NCI-H526 treated with DMSO at 0.1 percent for 48 hours (cell line): ENCODE measurements at regions not wholly inside any gene's neighbourhood (a gene's known extent, or its start where the extent isn't known, plus 50 kb on each side); places are given as distances from the start of the nearest gene placed in this dataset.
"Not testable (repeated sequence)": the region's sequence is repeated elsewhere in the genome, so short reads cannot be mapped to it uniquely, and the experiment has no call there.

ENCODE experiments used
- DNase-seq: peaks from one replicate; lab custom pipeline; 2025; lab: John Stamatoyannopoulos, UW

GRCh38 chr2:84288293-84288692, 170.8 kb downstream of the SUCLG1 start:
- DNase-seq: no peak

DNA sequence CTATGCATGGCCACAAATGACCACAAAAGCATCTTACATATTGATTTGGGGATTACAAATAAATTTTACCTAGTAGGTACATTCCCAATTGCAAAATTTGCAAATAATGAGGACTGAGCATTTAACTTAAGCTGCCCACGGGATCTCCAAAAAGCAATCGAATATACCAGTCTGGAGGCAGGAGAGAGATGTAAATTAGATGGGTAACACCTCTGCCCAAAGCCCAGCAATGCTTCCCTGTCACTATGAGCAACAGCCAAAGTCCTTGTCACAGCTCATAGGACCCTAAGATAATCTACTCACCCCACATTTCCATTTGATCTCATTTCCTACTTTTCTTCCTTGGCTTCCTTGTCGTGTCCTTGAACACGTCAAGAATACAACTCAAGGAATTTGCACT, 172.2 kb downstream of the SUCLG1 start:
- DNase-seq: no peak

GRCh38 chr2:84285056-84285747, 173.9 kb downstream of the SUCLG1 start:
- DNase-seq: no peak

DNA sequence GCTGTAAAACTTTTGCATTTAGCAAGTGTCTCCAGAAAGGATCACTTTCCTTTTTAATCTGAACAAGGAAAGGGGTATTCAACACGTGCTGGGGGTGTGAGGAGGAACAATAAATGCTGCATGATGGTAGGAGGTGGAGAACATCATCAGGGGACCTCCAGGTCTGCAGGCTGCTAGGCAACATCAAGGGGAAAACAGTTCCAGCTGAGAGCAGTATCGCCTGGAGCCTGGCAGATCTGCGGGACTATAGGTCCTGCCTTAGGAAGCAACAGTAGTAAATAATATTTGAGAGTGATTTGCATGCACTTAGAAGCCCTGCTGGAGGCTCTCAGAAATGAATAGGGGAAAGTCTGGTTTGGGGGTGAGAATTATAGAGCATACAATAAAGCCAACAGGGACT, 175.6 kb downstream of the SUCLG1 start:
- DNase-seq: no peak

- DNase-seq: no peak
Measured at GRCh38 chr2:84281510-84281909, 177.6 kb downstream of the SUCLG1 start.

DNA sequence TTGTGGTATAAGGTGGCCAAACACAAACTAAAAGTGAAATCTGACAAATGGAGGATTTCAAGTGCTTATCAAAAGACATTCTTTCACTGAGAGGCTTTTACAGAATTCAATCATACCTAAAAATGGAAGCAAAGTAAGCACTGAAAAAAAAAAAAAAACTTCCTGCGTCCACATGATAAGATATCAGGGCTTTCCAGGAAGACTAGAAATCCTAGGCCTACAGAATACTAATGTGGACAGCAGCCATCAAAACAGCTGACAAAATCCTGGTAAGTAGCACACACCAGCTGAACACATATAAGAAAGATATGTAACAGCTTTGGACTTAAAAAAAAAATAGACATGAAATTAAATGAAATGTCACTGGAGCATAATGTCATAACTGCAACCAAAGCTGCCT, 178.2 kb downstream of the SUCLG1 start:
- no peak for DNase-seq

- no peak for DNase-seq
Measured at GRCh38 chr2:84278386-84278785, 180.7 kb downstream of the SUCLG1 start.

- DNase-seq: no peak
Measured at GRCh38 chr2:84276590-84277255, 182.4 kb downstream of the SUCLG1 start.

DNA sequence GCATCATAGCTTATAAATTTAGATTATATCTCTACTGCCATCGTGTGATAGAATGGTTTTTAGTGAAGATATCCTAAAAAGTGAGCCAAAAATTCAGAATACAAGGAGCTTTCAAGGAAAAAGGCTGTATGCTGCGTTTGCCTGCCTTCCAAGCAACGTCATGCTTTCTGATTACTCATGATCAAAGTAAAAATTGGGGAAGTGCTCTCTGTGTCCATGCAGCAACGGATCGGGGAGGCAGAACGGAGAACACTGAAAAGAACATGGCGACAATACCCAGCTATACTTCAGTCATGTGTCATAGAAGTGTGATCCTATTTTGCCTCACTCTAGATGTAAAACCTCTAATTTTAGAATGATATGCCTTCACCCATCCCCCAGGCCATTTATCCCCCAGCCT, 185.7 kb downstream of the SUCLG1 start:
- DNase-seq: no peak

DNA sequence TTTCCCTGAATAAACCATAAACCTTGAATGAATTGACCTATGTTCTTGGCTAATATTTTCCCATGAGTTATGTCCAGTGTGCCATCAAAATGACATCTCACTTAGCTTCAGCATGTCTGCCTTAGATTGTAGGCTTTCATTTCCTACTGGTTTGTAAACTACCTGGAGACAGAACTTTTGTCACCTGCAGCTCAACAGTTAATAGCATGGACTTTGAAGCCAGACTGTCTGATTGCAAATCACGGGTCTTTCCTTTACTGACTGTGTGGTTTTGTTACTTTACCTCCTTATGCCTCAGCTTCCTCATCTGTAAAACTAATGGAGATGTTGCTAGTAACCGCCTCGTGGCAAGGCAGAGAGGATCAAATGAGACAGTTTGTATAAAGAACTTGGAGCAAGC, 187.1 kb downstream of the SUCLG1 start:
- no peak for DNase-seq

- DNase-seq: no peak
Measured at GRCh38 chr2:84257831-84258230, 201.2 kb downstream of the SUCLG1 start.

DNA sequence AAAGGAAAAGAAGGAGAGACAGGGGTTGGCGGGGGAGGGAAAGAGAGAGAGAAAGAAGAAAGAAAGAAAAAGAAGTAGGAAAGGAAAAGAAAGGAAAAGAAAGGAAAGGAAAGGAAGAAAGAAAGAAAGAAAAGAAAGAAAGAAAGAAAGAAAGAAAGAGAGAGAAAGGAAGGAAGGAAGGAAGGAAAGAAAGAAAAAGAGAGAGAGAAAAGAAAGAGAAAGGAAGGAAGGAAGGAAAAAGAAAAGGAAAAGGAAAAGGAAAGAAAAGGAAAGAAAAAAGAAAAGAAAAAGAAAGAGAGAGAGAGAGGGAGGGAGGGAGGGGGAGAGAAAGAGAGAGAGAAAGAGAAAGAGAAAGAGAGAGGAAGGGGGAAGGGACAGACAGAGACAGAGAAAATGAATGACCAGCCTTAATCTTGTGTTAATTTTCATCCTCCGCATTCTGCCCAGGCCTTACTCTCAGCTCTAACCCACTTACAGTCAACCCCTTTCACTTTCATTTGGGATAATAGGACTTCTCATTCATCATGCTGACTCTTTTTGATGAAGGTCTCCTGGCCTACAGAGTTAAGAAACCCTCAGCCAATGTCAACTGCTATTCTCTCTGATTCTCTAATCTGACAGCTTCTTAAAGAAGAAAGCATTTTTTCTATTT, 207.3 kb downstream of the SUCLG1 start:
- DNase-seq: no peak

DNA sequence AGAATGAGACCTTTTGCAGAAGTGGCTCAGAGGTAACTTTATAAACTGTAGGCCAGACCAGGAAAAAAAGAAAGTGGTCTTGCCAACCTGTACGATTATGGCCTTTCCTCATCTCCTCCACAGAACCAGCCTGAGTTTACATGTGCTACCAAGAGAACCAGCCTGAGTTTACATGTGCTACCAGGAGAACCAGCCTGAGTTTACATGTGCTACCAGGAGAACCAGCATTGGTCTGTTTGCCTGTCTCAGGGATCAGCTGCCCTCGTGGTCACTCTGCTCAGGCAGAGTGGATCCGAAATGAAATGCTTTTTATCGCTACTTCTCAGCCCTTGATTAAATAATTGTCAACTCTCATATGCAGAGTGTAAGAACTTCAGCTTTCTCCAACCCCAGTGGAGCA, 209.9 kb downstream of the SUCLG1 start:
- no peak for DNase-seq

DNA sequence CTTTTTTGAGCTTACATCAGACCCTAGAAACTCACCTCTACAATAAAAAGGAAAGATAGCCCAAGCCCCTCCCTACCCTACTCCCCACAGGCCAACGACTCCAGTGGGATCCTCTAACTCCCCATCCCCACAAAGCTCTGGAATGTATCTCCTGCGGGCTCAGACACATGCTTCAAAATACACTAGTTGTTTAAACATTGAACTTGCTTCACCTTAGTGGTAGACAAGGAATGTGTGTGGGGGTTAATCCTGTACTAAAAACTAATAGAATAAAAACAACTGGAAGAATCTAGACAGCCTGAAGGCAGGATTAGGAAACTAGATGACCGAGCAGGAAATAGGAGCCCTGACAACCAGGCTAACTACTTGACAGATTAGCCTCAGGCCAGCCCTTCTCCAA, 211.5 kb downstream of the SUCLG1 start:
- no peak for DNase-seq

GRCh38 chr2:84243788-84244733, 215.0 kb downstream of the SUCLG1 start:
- no peak for DNase-seq

DNA sequence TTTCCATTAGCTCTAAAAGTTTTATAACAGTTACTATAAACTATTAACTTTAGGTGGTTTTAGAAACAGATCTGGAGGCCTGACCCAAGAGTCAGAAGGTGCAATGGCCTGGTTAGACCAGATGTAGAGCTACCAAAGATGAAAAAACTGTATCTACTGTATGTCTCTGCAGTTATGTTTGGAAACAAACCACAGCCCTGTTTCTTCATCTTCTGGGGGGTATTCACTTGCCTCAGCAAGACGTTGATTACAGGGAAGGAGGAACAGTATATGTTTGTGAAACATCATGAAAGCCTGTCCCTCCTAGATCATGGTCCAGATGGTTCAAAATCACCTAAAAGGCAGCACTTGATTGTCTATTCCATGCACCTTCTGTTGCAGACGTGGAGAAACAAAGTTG, 220.2 kb downstream of the SUCLG1 start:
- DNase-seq: no peak

DNA sequence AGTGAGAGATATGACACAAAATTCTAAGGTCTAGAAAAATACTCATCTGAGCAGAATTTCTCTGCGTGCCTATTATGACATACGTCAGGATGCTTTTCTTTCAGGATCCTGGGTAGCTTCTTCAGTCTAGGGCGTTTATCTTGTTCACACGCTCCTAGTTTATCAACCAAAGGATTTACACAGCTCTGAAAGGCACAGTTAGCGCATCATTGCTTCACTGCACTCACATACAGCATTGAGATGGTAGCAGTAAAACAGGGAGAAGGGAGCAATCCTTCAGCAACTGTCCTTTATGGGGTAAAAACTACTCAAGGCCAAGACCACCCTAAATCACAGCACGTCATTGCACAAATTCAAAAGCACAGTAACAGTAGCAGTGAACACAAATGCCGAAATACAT, 222.8 kb downstream of the SUCLG1 start:
- DNase-seq: no peak

GRCh38 chr2:84234103-84234502, 225.0 kb downstream of the SUCLG1 start:
- DNase-seq: no peak

- DNase-seq: no peak
Measured at GRCh38 chr2:84231478-84231877, 227.6 kb downstream of the SUCLG1 start.

GRCh38 chr2:84224121-84224520, 235.0 kb downstream of the SUCLG1 start:
- DNase-seq: no peak

GRCh38 chr2:84223191-84223590, 235.9 kb downstream of the SUCLG1 start:
- DNase-seq: no peak

GRCh38 chr2:84221102-84221501, 238.0 kb downstream of the SUCLG1 start:
- DNase-seq: not testable (repeated sequence)
